Keratinocyte (primary cell): ENCODE measurements at regions not wholly inside any gene's neighbourhood (a gene's known extent, or its start where the extent isn't known, plus 50 kb on each side); places are given as distances from the start of the nearest gene placed in this dataset.

Experiments used
- EZH2 ChIP-seq: IDR thresholded peaks from one replicate; pipeline ENCODE4 v1.6.1; 2012; ENCODE audit warnings: inconsistent platforms, mild to moderate bottlenecking, low read length, moderate library complexity
- TF ChIP-seq, protein P1 (sequence below), 3 experiments: IDR thresholded peaks in 1 of 3; conservative IDR thresholded peaks in 1 of 3; optimal IDR thresholded peaks in 1 of 3; 2 replicates in 2 of 3; 3 replicates in 1 of 3; pipeline versions ENCODE3 to v1.5.1; 2011; ENCODE audit warnings: low read length in 3 of 3, mild to moderate bottlenecking in 3 of 3, moderate library complexity in 2 of 3, control low read depth in 1 of 3, inconsistent platforms in 1 of 3; ENCODE audit not compliant: insufficient read depth in 2 of 3; ENCODE audit errors: extremely low read depth in 1 of 3

DNA sequence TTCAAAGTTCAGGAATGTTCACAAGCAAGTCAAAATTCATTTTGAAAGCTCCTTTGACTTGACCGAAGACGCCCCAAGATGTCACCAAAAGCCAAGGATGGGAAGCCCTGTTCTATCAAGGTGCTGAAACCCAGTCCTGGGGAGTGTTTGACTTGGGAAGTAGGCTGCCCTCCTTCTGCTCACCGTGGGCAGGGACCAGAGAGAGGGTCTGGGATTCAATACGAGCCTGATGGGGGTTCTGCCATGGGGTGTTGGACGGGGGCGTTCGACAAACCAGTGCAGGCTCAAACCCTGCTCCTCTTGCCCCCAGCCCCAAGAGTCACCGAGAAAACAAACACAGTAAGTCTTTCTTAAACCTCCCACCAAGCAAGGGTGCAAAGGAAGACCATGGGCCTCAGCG lies 150.1 kb upstream of the DIO3 start:
- TF ChIP-seq, protein P1, sequence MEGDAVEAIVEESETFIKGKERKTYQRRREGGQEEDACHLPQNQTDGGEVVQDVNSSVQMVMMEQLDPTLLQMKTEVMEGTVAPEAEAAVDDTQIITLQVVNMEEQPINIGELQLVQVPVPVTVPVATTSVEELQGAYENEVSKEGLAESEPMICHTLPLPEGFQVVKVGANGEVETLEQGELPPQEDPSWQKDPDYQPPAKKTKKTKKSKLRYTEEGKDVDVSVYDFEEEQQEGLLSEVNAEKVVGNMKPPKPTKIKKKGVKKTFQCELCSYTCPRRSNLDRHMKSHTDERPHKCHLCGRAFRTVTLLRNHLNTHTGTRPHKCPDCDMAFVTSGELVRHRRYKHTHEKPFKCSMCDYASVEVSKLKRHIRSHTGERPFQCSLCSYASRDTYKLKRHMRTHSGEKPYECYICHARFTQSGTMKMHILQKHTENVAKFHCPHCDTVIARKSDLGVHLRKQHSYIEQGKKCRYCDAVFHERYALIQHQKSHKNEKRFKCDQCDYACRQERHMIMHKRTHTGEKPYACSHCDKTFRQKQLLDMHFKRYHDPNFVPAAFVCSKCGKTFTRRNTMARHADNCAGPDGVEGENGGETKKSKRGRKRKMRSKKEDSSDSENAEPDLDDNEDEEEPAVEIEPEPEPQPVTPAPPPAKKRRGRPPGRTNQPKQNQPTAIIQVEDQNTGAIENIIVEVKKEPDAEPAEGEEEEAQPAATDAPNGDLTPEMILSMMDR (optimal IDR thresholded peaks at IDR 0.05 in 1 of 3, IDR thresholded peaks at IDR 0.05 in 1 of 3, conservative IDR thresholded peaks at IDR 0.05 in 1 of 3; ENCODE audit: extremely low read depth in 1 of 3, insufficient read depth in 2 of 3, low read length in 3 of 3) = no peak
- no peak for TF ChIP-seq EZH2
